SK-N-SH (cell line): ENCODE measurements at regions not wholly inside any gene's neighbourhood (a gene's known extent, or its start where the extent isn't known, plus 50 kb on each side); places are given as distances from the start of the nearest gene placed in this dataset.

Experiments used
- CHD2 ChIP-seq: fragments of 150-350 bp; IDR thresholded peaks from 2 replicates; pipeline ENCODE4 v1.6.1; 2018; ENCODE audit warnings: low read length; ENCODE audit not compliant: partially characterized antibody
- EP300 ChIP-seq, 2 experiments: IDR thresholded peaks; 2 replicates each; pipeline versions ENCODE4 v1.4.0 to v1.6.1; 2012; ENCODE audit warnings: borderline replicate concordance in 1 of 2, low read depth in 1 of 2, low read length in 1 of 2
- FOSL2 ChIP-seq: IDR thresholded peaks from 2 replicates; pipeline ENCODE4 v1.4.0; 2012; ENCODE audit warnings: low read depth, mild to moderate bottlenecking, moderate library complexity, borderline replicate concordance
- FOXJ3 ChIP-seq: sonication (generic); formaldehyde crosslinking; IDR thresholded peaks from 2 replicates; pipeline ENCODE4 v1.5.1; 2020; ENCODE audit warnings: mild to moderate bottlenecking, missing genetic modification reagents
- FOXM1 ChIP-seq: IDR thresholded peaks from 2 replicates; pipeline ENCODE4 v1.4.0; 2012; ENCODE audit warnings: low read depth, mild to moderate bottlenecking
- GATA2 ChIP-seq: sonication (generic); formaldehyde crosslinking; IDR thresholded peaks from 2 replicates; pipeline ENCODE4 v1.5.0; 2020; ENCODE audit warnings: mild to moderate bottlenecking, missing genetic modification reagents
- JUND ChIP-seq: IDR thresholded peaks from 2 replicates; pipeline ENCODE4 v1.4.0; 2012
- NFIC ChIP-seq: IDR thresholded peaks from 2 replicates; pipeline ENCODE4 v1.4.0; 2012; ENCODE audit warnings: borderline replicate concordance
- POLR2AphosphoS5 ChIP-seq: IDR thresholded peaks from 2 replicates; pipeline ENCODE4 v1.6.1; 2012; ENCODE audit warnings: low read depth, low read length
- RAD21 ChIP-seq: IDR thresholded peaks from 2 replicates; pipeline ENCODE4 v1.6.1; 2012; ENCODE audit warnings: mild to moderate bottlenecking, low read length
- YY1 ChIP-seq: IDR thresholded peaks from 2 replicates; pipeline ENCODE4 v1.4.0; 2012; ENCODE audit warnings: low read depth, mild to moderate bottlenecking
- ZBTB33 ChIP-seq: IDR thresholded peaks from 2 replicates; pipeline ENCODE4 v1.4.0; 2012; ENCODE audit warnings: low read depth, borderline replicate concordance
- TF ChIP-seq, protein P1 (sequence below): fragments of 200-600 bp; sonication (generic); IDR thresholded peaks from 2 replicates; pipeline ENCODE4 v1.6.1; 2017; ENCODE audit warnings: antibody characterized with exemption, mild to moderate bottlenecking, moderate library complexity

DNA sequence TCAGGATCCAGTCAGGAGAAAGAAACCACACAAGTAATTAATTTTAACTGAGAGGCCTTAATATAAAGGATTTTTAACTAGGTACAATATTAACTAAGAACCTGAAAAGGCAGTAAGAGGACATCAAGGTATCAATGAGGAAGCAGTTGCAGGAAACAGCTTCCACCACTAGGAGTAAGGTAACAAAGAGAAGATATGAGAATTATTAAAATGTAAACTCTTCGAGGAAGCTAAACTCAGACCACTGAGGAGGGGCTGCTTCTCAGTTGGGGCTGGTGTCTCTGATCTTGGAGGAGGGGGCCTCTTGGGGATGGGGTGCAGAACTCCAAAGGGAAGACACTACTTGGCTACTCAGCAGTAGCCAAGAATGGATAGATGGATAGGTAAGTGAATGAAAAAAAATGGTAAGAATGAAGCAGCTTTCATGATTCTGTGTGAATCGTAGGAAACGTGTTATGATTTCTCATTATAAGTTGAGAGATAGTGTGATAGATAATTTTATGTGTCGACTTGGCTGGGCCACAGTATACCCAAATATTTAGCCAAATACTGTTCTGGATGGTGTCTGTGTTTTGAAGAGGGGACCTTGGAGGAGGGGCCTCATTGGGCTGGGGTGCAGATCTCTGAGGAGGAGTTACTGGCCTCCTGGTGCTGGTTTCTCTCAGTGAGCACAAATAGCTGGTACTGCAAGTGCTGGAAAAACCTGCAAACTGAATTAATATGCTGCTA lies 547.7 kb upstream of the LRRTM1 start:
- TF ChIP-seq CHD2 (no peak), FOXJ3 (CRISPR knock-in tag) (no peak), ZBTB33 (no peak), POLR2AphosphoS5 (no peak), FOXM1 (no peak), NFIC (no peak), GATA2 (CRISPR knock-in tag) (no peak), RAD21 (no peak), JUND (no peak), FOSL2 (no peak), EP300 (IDR thresholded peaks at IDR 0.05; ENCODE audit: borderline replicate concordance in 1 of 2, low read depth in 1 of 2, low read length in 1 of 2) (no peak), YY1 (no peak)
- TF ChIP-seq, protein P1, sequence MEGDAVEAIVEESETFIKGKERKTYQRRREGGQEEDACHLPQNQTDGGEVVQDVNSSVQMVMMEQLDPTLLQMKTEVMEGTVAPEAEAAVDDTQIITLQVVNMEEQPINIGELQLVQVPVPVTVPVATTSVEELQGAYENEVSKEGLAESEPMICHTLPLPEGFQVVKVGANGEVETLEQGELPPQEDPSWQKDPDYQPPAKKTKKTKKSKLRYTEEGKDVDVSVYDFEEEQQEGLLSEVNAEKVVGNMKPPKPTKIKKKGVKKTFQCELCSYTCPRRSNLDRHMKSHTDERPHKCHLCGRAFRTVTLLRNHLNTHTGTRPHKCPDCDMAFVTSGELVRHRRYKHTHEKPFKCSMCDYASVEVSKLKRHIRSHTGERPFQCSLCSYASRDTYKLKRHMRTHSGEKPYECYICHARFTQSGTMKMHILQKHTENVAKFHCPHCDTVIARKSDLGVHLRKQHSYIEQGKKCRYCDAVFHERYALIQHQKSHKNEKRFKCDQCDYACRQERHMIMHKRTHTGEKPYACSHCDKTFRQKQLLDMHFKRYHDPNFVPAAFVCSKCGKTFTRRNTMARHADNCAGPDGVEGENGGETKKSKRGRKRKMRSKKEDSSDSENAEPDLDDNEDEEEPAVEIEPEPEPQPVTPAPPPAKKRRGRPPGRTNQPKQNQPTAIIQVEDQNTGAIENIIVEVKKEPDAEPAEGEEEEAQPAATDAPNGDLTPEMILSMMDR: 0 out of 2 replicates have a peak, but pooled peaks have one; percentile 8
